Sigmoid colon (tissue), 6 donors: ENCODE measurements at regions not wholly inside any gene's neighbourhood (a gene's known extent, or its start where the extent isn't known, plus 50 kb on each side); places are given as distances from the start of the nearest gene placed in this dataset.

Experiments used
- DNase-seq: peaks from one replicate; pipeline ENCODE4 v3.0.0-alpha.2; 2019
- H3K27ac ChIP-seq, 4 donors: fragments of 200-600 bp; sonication (generic); one replicate each; pipeline ENCODE4 v1.5.1; 2016 to 2019; ENCODE audit warnings: mild to moderate bottlenecking in 1 of 4
- H3K27me3 ChIP-seq, 3 donors: fragments of 200-600 bp; sonication (generic); one replicate each; pipeline ENCODE4 v1.5.1; 2019; ENCODE audit warnings: mild to moderate bottlenecking in 1 of 3
- H3K36me3 ChIP-seq, 4 donors: fragments of 200-600 bp; sonication (generic); one replicate each; pipeline ENCODE4 v1.5.1; 2016 to 2019
- H3K4me1 ChIP-seq, 4 donors: fragments of 200-600 bp; sonication (generic); one replicate each; pipeline ENCODE4 v1.5.1; 2017 to 2019
- H3K4me3 ChIP-seq, 4 donors: fragments of 200-600 bp; sonication (generic); one replicate each; pipeline ENCODE4 v1.5.1; 2017 to 2019; ENCODE audit warnings: mild to moderate bottlenecking in 2 of 4, moderate library complexity in 1 of 4
- H3K9me3 ChIP-seq, 4 donors: fragments of 200-600 bp in 3 of 4; sonication (generic) in 3 of 4; one replicate each; pipeline versions ENCODE4 v1.5.1 to v1.6.1; 2013 to 2019
- EP300 ChIP-seq, 4 donors: sonication (generic); formaldehyde crosslinking; IDR thresholded peaks; one replicate each; pipeline ENCODE4 v1.6.1; 2017; ENCODE audit warnings: antibody characterized with exemption in 4 of 4
- POLR2A ChIP-seq, 2 donors: fragments of 450-650 bp; IDR thresholded peaks; one replicate each; pipeline ENCODE4 v1.6.1; 2016; ENCODE audit warnings: antibody characterized with exemption in 2 of 2, mild to moderate bottlenecking in 2 of 2, moderate library complexity in 2 of 2
- POLR2AphosphoS5 ChIP-seq, 4 donors: sonication (generic); formaldehyde crosslinking; IDR thresholded peaks; one replicate each; pipeline ENCODE4 v1.6.1; 2017; ENCODE audit warnings: antibody characterized with exemption in 4 of 4
- WGBS, 2 donors: extraction: QIAGEN DNeasy Blood & Tissue Kit; methylation state at CpG; one replicate each; pipeline ENCODE4 v1.1.7; 2013; 5-methylcytosine and 5-hydroxymethylcytosine counted together
- intact Hi-C: fragments of 100-400 bp; cut with DNase I; formaldehyde crosslinking; loops from one replicate; pipeline ENCODE4 v1.15.1; 2023
- TF ChIP-seq, protein P1 (sequence below), 4 experiments: fragments of 450-650 bp in 3 of 4; fragments of 200-600 bp in 1 of 4; IDR thresholded peaks; one replicate each; pipeline ENCODE4 v1.5.1; 2016 to 2019; ENCODE audit warnings: antibody characterized with exemption in 4 of 4, mild to moderate bottlenecking in 3 of 4, moderate library complexity in 2 of 4
- donor health status: healthy with polysubstance abuse.
- donor health status: healthy.

DNA sequence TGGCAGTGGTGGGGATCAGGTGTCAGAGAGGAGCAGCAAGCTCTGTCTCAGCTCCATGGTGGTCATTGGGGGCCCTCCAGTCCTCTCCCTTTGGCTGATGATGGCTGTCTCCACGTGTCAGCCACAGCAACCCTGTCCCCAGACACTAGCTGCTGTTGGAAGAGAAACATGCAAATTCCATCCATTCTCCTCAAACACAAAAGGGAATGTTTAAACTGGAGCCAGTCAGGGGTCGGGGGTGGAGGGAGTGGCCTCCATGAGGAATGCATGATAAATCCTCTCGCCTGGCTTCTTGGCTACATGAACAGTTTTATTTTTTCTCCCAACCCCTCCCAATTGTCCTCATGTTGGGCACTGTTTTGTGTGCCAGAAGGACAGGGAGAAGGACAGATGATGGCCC, 86.4 kb downstream of the EDN3 start:
- DNase-seq: no peak
- intact Hi-C loops: no loop called here
- Histone ChIP-seq H3K27ac (no peak overlapping the region), H3K36me3 (no peaks in the 10 kb centered on the region), H3K9me3 (no peaks in the 10 kb centered on the region), H3K4me1 (no peaks in the 10 kb centered on the region), H3K27me3 (peaks cover 0 to 18% (median 12%) of the 10 kb centered on the region in 3 donors), H3K4me3 (no peak overlapping the region)
- TF ChIP-seq EP300 (IDR thresholded peaks at IDR 0.05) (no peak), POLR2A (IDR thresholded peaks at IDR 0.05) (no peak), POLR2AphosphoS5 (IDR thresholded peaks at IDR 0.05) (no peak)
- TF ChIP-seq, protein P1, sequence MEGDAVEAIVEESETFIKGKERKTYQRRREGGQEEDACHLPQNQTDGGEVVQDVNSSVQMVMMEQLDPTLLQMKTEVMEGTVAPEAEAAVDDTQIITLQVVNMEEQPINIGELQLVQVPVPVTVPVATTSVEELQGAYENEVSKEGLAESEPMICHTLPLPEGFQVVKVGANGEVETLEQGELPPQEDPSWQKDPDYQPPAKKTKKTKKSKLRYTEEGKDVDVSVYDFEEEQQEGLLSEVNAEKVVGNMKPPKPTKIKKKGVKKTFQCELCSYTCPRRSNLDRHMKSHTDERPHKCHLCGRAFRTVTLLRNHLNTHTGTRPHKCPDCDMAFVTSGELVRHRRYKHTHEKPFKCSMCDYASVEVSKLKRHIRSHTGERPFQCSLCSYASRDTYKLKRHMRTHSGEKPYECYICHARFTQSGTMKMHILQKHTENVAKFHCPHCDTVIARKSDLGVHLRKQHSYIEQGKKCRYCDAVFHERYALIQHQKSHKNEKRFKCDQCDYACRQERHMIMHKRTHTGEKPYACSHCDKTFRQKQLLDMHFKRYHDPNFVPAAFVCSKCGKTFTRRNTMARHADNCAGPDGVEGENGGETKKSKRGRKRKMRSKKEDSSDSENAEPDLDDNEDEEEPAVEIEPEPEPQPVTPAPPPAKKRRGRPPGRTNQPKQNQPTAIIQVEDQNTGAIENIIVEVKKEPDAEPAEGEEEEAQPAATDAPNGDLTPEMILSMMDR (IDR thresholded peaks at IDR 0.05): no peak
- 58 to 63% methylated on average over 3 of the region's 3 CpGs for WGBS, 2 donors

GRCh38 chr20:59387891-59388290, 87.5 kb downstream of the EDN3 start:
- Histone ChIP-seq H3K36me3 (no peaks in the 10 kb centered on the region), H3K27me3 (peaks cover 0 to 8% (median 6%) of the 10 kb centered on the region in 3 donors), H3K4me3 (no peak overlapping the region), H3K27ac (no peak overlapping the region), H3K9me3 (no peaks in the 10 kb centered on the region), H3K4me1 (no peaks in the 10 kb centered on the region)
- WGBS, 2 donors: 85 to 92% methylated on average over 3 of the region's 3 CpGs
- TF ChIP-seq POLR2AphosphoS5 (IDR thresholded peaks at IDR 0.05) (no peak), EP300 (IDR thresholded peaks at IDR 0.05) (no peak), POLR2A (IDR thresholded peaks at IDR 0.05) (no peak)
- TF ChIP-seq, protein P1 (IDR thresholded peaks at IDR 0.05): no peak
- no peak for DNase-seq
- intact Hi-C loops: no loop called here

GRCh38 chr20:59388402-59388801, 88.0 kb downstream of the EDN3 start:
- Histone ChIP-seq H3K4me3 (no peak overlapping the region), H3K36me3 (no peaks in the 10 kb centered on the region), H3K9me3 (no peaks in the 10 kb centered on the region), H3K27ac (no peak overlapping the region), H3K27me3 (peaks cover 0 to 3% (median 1%) of the 10 kb centered on the region in 3 donors), H3K4me1 (no peaks in the 10 kb centered on the region)
- no peak for DNase-seq
- 89 to 91% methylated on average over 4 of the region's 4 CpGs for WGBS, 2 donors
- TF ChIP-seq, protein P1 (IDR thresholded peaks at IDR 0.05): no peak
- TF ChIP-seq EP300 (IDR thresholded peaks at IDR 0.05) (no peak), POLR2A (IDR thresholded peaks at IDR 0.05) (no peak), POLR2AphosphoS5 (IDR thresholded peaks at IDR 0.05) (no peak)
- intact Hi-C loops: no loop called here

DNA sequence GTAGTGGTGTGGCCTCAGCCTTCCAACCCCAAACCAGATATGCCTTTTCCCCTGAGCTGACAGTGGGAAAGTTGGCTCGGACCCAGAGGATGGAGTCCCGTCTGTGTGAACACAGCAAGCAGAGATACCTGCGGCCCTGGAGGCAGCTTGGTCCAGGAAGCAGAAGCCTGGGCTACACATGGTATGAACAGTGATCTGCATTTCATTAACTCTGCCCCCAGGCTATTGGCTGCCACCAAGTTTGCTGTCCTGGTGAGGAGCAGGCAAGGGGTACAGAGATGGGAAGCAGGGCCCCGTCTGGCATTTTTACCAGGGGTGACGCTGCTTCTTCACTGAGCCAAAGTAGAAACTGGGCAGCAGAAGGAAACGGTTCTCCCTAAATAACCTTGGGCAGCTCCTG, 90.0 kb downstream of the EDN3 start:
- 78 to 83% methylated on average over 6 of the region's 6 CpGs for WGBS, 2 donors
- Histone ChIP-seq H3K36me3 (no peaks in the 10 kb centered on the region), H3K4me1 (no peaks in the 10 kb centered on the region), H3K4me3 (no peak overlapping the region), H3K9me3 (no peaks in the 10 kb centered on the region), H3K27ac (no peak overlapping the region), H3K27me3 (no peaks in the 10 kb centered on the region)
- intact Hi-C loops: no loop called here
- TF ChIP-seq, protein P1 (IDR thresholded peaks at IDR 0.05): no peak
- no peak for DNase-seq

DNA sequence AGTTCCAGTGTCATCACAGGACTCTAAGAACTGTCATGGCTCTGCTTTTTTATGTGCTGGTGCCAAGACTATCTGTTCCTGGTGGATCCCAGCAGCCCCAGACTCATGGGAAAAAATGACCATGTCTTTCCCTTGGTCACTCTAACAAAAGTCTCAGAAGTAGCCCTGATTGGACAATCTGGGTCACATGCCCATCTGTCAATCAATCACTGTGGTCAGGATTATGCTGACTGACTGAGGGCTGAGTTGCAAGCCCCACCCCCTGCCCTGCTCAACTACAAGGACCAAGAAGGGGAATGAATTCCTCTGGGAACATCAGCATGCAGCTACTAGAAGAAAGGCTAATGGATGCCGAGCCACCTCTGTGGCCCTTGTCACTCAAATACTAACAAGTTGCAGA, 91.6 kb downstream of the EDN3 start:
- intact Hi-C loops: no loop called here
- WGBS, 2 donors: 86 to 92% methylated on average over 1 of the region's 1 CpG

More for the DNA sequence above, 91.6 kb downstream of the EDN3 start:
- no peak overlapping the region for H3K27ac ChIP-seq
- H3K27me3 ChIP-seq: peaks cover 0 to 6% (median 0%) of the 10 kb centered on the region in 3 donors
- no peak overlapping the region for H3K4me3 ChIP-seq
- DNase-seq: no peak
- H3K4me1 ChIP-seq: no peaks in the 10 kb centered on the region
- H3K9me3 ChIP-seq: no peaks in the 10 kb centered on the region
- H3K36me3 ChIP-seq: no peaks in the 10 kb centered on the region
- no peak for TF ChIP-seq EP300 (IDR thresholded peaks at IDR 0.05)
